ENCODE measurements at regions not wholly inside any gene's neighbourhood (a gene's known extent, or its start where the extent isn't known, plus 50 kb on each side); places are given as distances from the start of the nearest gene placed in this dataset.

GRCh38 chr2:234640657-234641056 lies 143.8 kb upstream of the ARL4C start:
- no peak for DNase-seq (ENCODE audit: low read depth, low spot score)

GRCh38 chr2:234638966-234639365 lies 142.1 kb upstream of the ARL4C start:
- no peak for DNase-seq (ENCODE audit: low read depth, low spot score)

GRCh38 chr2:234635284-234635683 lies 138.4 kb upstream of the ARL4C start:
- DNase-seq (ENCODE audit: low read depth, low spot score), result no peak

- DNase-seq (ENCODE audit: low read depth, low spot score), result no peak
These were observed 136.8 kb upstream of the ARL4C start for GRCh38 chr2:234633581-234634230.

GRCh38 chr2:234632527-234633391 lies 135.9 kb upstream of the ARL4C start:
- peak; percentile 57 for DNase-seq (ENCODE audit: low read depth, low spot score)

- DNase-seq (ENCODE audit: low read depth, low spot score), result no peak
These were observed 135.0 kb upstream of the ARL4C start for GRCh38 chr2:234631646-234632514.

GRCh38 chr2:234630801-234631261 lies 133.9 kb upstream of the ARL4C start:
- no peak for DNase-seq (ENCODE audit: low read depth, low spot score)

- no peak for DNase-seq (ENCODE audit: low read depth, low spot score)
These were observed 132.7 kb upstream of the ARL4C start for GRCh38 chr2:234629596-234629995.

- DNase-seq (ENCODE audit: low read depth, low spot score), result no peak
These were observed 132.1 kb upstream of the ARL4C start for GRCh38 chr2:234628953-234629352.

- DNase-seq (ENCODE audit: low read depth, low spot score), result no peak
These were observed 130.4 kb upstream of the ARL4C start for GRCh38 chr2:234627308-234627707.

GRCh38 chr2:234626566-234627130 lies 129.8 kb upstream of the ARL4C start:
- DNase-seq (ENCODE audit: low read depth, low spot score), result no peak

GRCh38 chr2:234625626-234626250 lies 128.9 kb upstream of the ARL4C start:
- DNase-seq (ENCODE audit: low read depth, low spot score), result no peak

GRCh38 chr2:234623521-234623991 lies 126.7 kb upstream of the ARL4C start:
- no peak for DNase-seq (ENCODE audit: low read depth, low spot score)

GRCh38 chr2:234621120-234621519 lies 124.2 kb upstream of the ARL4C start:
- DNase-seq (ENCODE audit: low read depth, low spot score), result peak; percentile 77

GRCh38 chr2:234620018-234620417 lies 123.1 kb upstream of the ARL4C start:
- DNase-seq (ENCODE audit: low read depth, low spot score), result no peak

- DNase-seq (ENCODE audit: low read depth, low spot score), result no peak
These were observed 118.9 kb upstream of the ARL4C start for GRCh38 chr2:234615643-234616356.

GRCh38 chr2:234611209-234611608 lies 114.3 kb upstream of the ARL4C start:
- no peak for DNase-seq (ENCODE audit: low read depth, low spot score)

- DNase-seq (ENCODE audit: low read depth, low spot score), result no peak
These were observed 112.1 kb upstream of the ARL4C start for GRCh38 chr2:234608946-234609345.

GRCh38 chr2:234607691-234608090 lies 110.8 kb upstream of the ARL4C start:
- no peak for DNase-seq (ENCODE audit: low read depth, low spot score)

- DNase-seq (ENCODE audit: low read depth, low spot score), result no peak
These were observed 110.0 kb upstream of the ARL4C start for GRCh38 chr2:234606896-234607295.
